ENCODE measurements at regions not wholly inside any gene's neighbourhood (a gene's known extent, or its start where the extent isn't known, plus 50 kb on each side); places are given as distances from the start of the nearest gene placed in this dataset.

- Histone ChIP-seq H3K4me1 (ENCODE audit: insufficient read depth, low read length) (no peaks in the 10 kb centered on the region), H4K20me1 (ENCODE audit: insufficient read depth, low read length) (no peaks in the 10 kb centered on the region), H2AFZ (ENCODE audit: low read depth, low read length) (no peak overlapping the region), H3K27ac (ENCODE audit: low read depth, low read length) (no peak overlapping the region), H3K27me3 (ENCODE audit: insufficient read depth, low read length) (no peaks in the 10 kb centered on the region), H3K79me2 (ENCODE audit: insufficient read depth, low read length) (no peaks in the 10 kb centered on the region), H3K36me3 (ENCODE audit: insufficient read depth, low read length) (no peaks in the 10 kb centered on the region), H3K9me3 (ENCODE audit: insufficient read depth, low read depth, low read length) (no peaks in the 10 kb centered on the region), H3K4me2 (ENCODE audit: low read length) (no peak overlapping the region), H3K9ac (ENCODE audit: low read length) (no peak overlapping the region), H3K4me3 (ENCODE audit: insufficient read depth, low read depth, low read length) (no peak overlapping the region)
- Mint-ChIP-seq H3K27ac (ENCODE audit: unreplicated experiment) (no peak overlapping the region), H3K27me3 (ENCODE audit: low read depth, unreplicated experiment) (no peaks in the 10 kb centered on the region), H3K4me1 (ENCODE audit: low read depth, unreplicated experiment) (no peaks in the 10 kb centered on the region), H3K4me3 (ENCODE audit: unreplicated experiment) (no peak overlapping the region), H3K9me3 (ENCODE audit: unreplicated experiment) (no peaks in the 10 kb centered on the region), H3K36me3 (ENCODE audit: low read depth, unreplicated experiment) (no peaks in the 10 kb centered on the region)
- FAIRE-seq (peak; percentile 68), DNase-seq (ENCODE audit: low read depth) (no peak)
- TF ChIP-seq EZH2 (IDR thresholded peaks at IDR 0.05; ENCODE audit: insufficient read depth, low read length) (no peak), CTCF (IDR thresholded peaks at IDR 0.05; ENCODE audit: insufficient read depth, low read depth, low read length) (no peak)
These were observed 472.9 kb upstream of the PRKX start for GRCh38 chrX:4186331-4186730.

- H3K4me1 ChIP-seq (ENCODE audit: insufficient read depth, low read length) = no peaks in the 10 kb centered on the region
- FAIRE-seq (no peak), DNase-seq (ENCODE audit: low read depth) (no peak)
- no peaks in the 10 kb centered on the region for H3K9me3 Mint-ChIP-seq (ENCODE audit: unreplicated experiment)
- no peak overlapping the region for H3K9ac ChIP-seq (ENCODE audit: low read length)
- H3K79me2 ChIP-seq (ENCODE audit: insufficient read depth, low read length) = no peaks in the 10 kb centered on the region
- H3K9me3 ChIP-seq (ENCODE audit: insufficient read depth, low read depth, low read length) = no peaks in the 10 kb centered on the region
- no peaks in the 10 kb centered on the region for H3K4me1 Mint-ChIP-seq (ENCODE audit: low read depth, unreplicated experiment)
- TF ChIP-seq CTCF (IDR thresholded peaks at IDR 0.05; ENCODE audit: insufficient read depth, low read depth, low read length) (no peak), EZH2 (IDR thresholded peaks at IDR 0.05; ENCODE audit: insufficient read depth, low read length) (no peak)
- no peak overlapping the region for H3K4me3 Mint-ChIP-seq (ENCODE audit: unreplicated experiment)
- H3K27me3 Mint-ChIP-seq (ENCODE audit: low read depth, unreplicated experiment) = no peaks in the 10 kb centered on the region
- no peak overlapping the region for H3K27ac ChIP-seq (ENCODE audit: low read depth, low read length)
- H3K27me3 ChIP-seq (ENCODE audit: insufficient read depth, low read length) = no peaks in the 10 kb centered on the region
- no peaks in the 10 kb centered on the region for H4K20me1 ChIP-seq (ENCODE audit: insufficient read depth, low read length)
- H3K36me3 ChIP-seq (ENCODE audit: insufficient read depth, low read length) = no peaks in the 10 kb centered on the region
- no peaks in the 10 kb centered on the region for H3K36me3 Mint-ChIP-seq (ENCODE audit: low read depth, unreplicated experiment)
- H3K4me2 ChIP-seq (ENCODE audit: low read length) = no peak overlapping the region
- no peak overlapping the region for H3K27ac Mint-ChIP-seq (ENCODE audit: unreplicated experiment)
- no peak overlapping the region for H2AFZ ChIP-seq (ENCODE audit: low read depth, low read length)
- H3K4me3 ChIP-seq (ENCODE audit: insufficient read depth, low read depth, low read length) = no peak overlapping the region
These were observed 471.6 kb upstream of the PRKX start for GRCh38 chrX:4185086-4185485.

GRCh38 chrX:4182408-4182806 lies 469.0 kb upstream of the PRKX start:
- H3K27me3 ChIP-seq (ENCODE audit: insufficient read depth, low read length) = no peaks in the 10 kb centered on the region
- no peaks in the 10 kb centered on the region for H3K36me3 Mint-ChIP-seq (ENCODE audit: low read depth, unreplicated experiment)
- H3K9ac ChIP-seq (ENCODE audit: low read length) = no peak overlapping the region
- H3K79me2 ChIP-seq (ENCODE audit: insufficient read depth, low read length) = no peaks in the 10 kb centered on the region
- no peaks in the 10 kb centered on the region for H3K36me3 ChIP-seq (ENCODE audit: insufficient read depth, low read length)
- H3K9me3 Mint-ChIP-seq (ENCODE audit: unreplicated experiment) = no peaks in the 10 kb centered on the region
- H4K20me1 ChIP-seq (ENCODE audit: insufficient read depth, low read length) = no peaks in the 10 kb centered on the region
- no peak overlapping the region for H3K4me3 ChIP-seq (ENCODE audit: insufficient read depth, low read depth, low read length)
- peak; percentile 80 for FAIRE-seq
- no peak overlapping the region for H3K27ac ChIP-seq (ENCODE audit: low read depth, low read length)
- no peaks in the 10 kb centered on the region for H3K27me3 Mint-ChIP-seq (ENCODE audit: low read depth, unreplicated experiment)
- H3K27ac Mint-ChIP-seq (ENCODE audit: unreplicated experiment) = peak overlapping the region; percentile 10
- no peak for DNase-seq (ENCODE audit: low read depth)
- H2AFZ ChIP-seq (ENCODE audit: low read depth, low read length) = no peak overlapping the region
- no peaks in the 10 kb centered on the region for H3K4me1 ChIP-seq (ENCODE audit: insufficient read depth, low read length)
- no peaks in the 10 kb centered on the region for H3K4me1 Mint-ChIP-seq (ENCODE audit: low read depth, unreplicated experiment)
- H3K4me2 ChIP-seq (ENCODE audit: low read length) = no peak overlapping the region
- TF ChIP-seq CTCF (IDR thresholded peaks at IDR 0.05; ENCODE audit: insufficient read depth, low read depth, low read length) (no peak), EZH2 (IDR thresholded peaks at IDR 0.05; ENCODE audit: insufficient read depth, low read length) (no peak)
- no peak overlapping the region for H3K4me3 Mint-ChIP-seq (ENCODE audit: unreplicated experiment)
- H3K9me3 ChIP-seq (ENCODE audit: insufficient read depth, low read depth, low read length) = no peaks in the 10 kb centered on the region

Measured in astrocyte (in vitro differentiated cells and primary cell).